ENCODE measurements at regions not wholly inside any gene's neighbourhood (a gene's known extent, or its start where the extent isn't known, plus 50 kb on each side); places are given as distances from the start of the nearest gene placed in this dataset.

- Histone ChIP-seq H3K36me3 (replicated peaks; ENCODE audit: insufficient read depth, low read length) (no peaks in the 10 kb centered on the region), H3K4me1 (ENCODE audit: low read length) (no peaks in the 10 kb centered on the region), H3K79me2 (ENCODE audit: low read length) (no peaks in the 10 kb centered on the region), H3K9ac (ENCODE audit: low read length) (no peak overlapping the region), H3F3A (ENCODE audit: insufficient read depth, low read length) (no peaks in the 10 kb centered on the region), H3K4me2 (ENCODE audit: low read depth, low read length) (no peak overlapping the region), H2AFZ (ENCODE audit: low read length) (no peak overlapping the region), H3K27me3 (replicated peaks; ENCODE audit: insufficient read depth, low read length) (no peaks in the 10 kb centered on the region), H3K9me3 (replicated peaks; ENCODE audit: insufficient read depth, low read length) (no peaks in the 10 kb centered on the region), H4K20me1 (ENCODE audit: insufficient read depth, low read length) (no peaks in the 10 kb centered on the region), H3K4me3 (ENCODE audit: low read length) (no peak overlapping the region), H3K27ac (ENCODE audit: low read length) (no peak overlapping the region), H3K9me2 (replicated peaks; ENCODE audit: insufficient read depth, low read length) (no peaks in the 10 kb centered on the region)
- DNase-seq: no peak
- TF ChIP-seq CTCF (IDR thresholded peaks at IDR 0.05; ENCODE audit: low read length): no peak
- no peak for TF ChIP-seq EZH2 (optimal IDR thresholded peaks at IDR 0.05; ENCODE audit: low read depth, low read length)
- TF ChIP-seq EZH2phosphoT487 (IDR thresholded peaks at IDR 0.05; ENCODE audit: low read length): no peak
These were observed 53.9 kb upstream of the ZNF157 start for GRCh38 chrX:47316276-47317025.
